GM23248 (cell line): ENCODE measurements at regions not wholly inside any gene's neighbourhood (a gene's known extent, or its start where the extent isn't known, plus 50 kb on each side); places are given as distances from the start of the nearest gene placed in this dataset.

Source experiments
- EZH2 ChIP-seq: fragments of 200-600 bp; sonication (generic); IDR thresholded peaks from 2 replicates; pipeline ENCODE4 v1.6.1; 2018; ENCODE audit warnings: antibody characterized with exemption, mild to moderate bottlenecking; ENCODE audit not compliant: insufficient read depth, poor library complexity, severe bottlenecking
- EZH2phosphoT487 ChIP-seq: fragments of 200-600 bp; sonication (generic); IDR thresholded peaks from 2 replicates; pipeline ENCODE4 v1.6.1; 2018; ENCODE audit warnings: antibody characterized with exemption, moderate library complexity, mild to moderate bottlenecking, low read depth; ENCODE audit not compliant: insufficient read depth

GRCh38 chr12:92546635-92547348 is 156.0 kb upstream of the PLEKHG7 start:
- TF ChIP-seq EZH2 (no peak), EZH2phosphoT487 (no peak)
